GM19328 (cell line): ENCODE measurements at regions not wholly inside any gene's neighbourhood (a gene's known extent, or its start where the extent isn't known, plus 50 kb on each side); places are given as distances from the start of the nearest gene placed in this dataset.

Source experiments
- ATAC-seq: cut with Tn5 transposase; IDR thresholded peaks from one replicate; pipeline ENCODE4 v1.9.1; 2021; ENCODE audit warnings: mild to moderate bottlenecking, moderate library complexity; ENCODE audit not compliant: unreplicated experiment

DNA sequence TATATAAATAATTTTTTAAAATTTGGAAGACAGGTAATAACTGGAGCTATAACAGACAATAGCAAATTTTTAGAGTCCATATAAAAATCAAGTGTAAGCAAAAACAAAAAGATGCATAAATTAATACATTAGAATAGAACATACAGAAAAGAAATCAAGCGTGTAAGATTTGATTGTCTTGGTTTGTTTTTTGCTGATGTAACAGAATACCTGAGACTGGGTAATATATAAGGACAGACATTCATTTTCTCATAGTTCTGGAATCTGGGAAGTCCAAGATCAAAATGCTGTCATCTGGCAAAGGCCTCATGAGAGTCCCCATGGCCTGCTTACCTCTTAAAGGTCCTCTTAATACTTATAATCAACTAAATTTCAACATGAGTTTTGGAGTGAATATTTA is 1010.1 kb downstream of the CDH18 start:
- ATAC-seq: no peak

DNA sequence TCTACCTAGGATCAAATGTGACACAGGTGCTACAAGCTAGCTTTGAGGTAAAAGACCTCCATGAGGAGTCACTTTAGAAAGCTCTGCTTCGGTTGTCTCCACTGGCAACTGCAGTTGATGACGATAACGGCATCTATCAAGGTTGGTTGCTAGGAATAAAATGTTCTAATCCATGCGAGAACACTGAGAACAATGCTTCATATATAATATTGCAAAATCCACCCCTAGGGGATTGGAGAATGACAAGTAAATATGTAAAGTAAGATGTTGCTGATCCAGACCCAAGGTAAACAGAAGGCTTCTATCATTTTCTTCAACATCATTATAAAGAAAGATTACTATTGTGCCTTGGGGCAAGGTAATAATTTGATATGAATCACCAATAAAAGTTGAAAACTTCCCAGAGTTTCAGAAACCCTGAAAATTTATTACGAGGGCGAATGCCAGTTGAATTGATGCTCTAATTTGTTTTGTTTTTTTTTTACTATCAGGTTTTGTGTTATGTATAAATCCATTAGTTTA is 1003.4 kb downstream of the CDH18 start:
- no peak for ATAC-seq

DNA sequence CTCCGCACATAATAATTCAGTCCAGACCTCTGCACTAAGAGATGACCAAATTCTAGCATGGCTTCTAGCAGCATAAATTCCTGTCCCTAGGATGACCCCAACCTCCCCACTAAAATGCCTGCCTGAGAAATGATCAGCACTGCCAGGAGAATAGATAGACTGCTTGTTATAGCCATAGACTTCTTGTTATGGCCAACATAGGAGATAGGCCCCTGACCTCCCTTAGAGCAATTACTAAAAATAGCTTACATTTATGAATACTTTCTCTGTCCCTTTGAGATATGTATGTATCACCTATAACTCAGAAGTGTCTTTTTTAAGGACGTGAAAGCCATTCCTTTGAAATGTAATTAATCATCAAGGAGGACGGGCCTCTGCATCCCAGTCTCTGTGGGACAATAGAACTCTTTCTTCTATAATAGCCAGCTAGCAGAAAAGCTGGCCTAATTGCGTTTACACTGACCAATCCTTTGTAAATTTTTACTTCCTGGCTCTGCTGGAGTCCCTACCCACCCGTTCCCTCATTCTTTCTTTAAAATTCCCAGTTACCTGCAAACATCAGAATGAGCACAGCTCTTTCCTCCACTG is 1002.7 kb downstream of the CDH18 start:
- no peak for ATAC-seq

DNA sequence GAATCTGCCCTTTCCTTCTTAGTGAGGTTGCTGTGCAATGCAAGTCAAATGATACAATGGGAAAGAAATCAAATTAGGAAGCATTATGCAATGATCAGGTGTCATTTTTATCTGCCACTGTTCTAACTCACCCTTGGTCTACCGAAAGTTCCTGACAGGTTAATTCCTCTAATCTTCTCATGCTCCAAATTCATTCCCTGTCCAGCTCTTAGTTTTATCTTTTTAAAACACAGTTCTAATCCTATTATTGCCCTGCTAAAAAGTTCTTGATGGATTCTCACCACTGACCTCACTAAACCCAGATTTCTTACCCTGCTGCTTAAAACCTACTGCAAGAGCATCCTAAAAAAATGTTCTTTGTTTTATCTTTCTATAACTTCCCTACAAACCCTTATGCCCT is 1000.9 kb downstream of the CDH18 start:
- ATAC-seq: no peak

DNA sequence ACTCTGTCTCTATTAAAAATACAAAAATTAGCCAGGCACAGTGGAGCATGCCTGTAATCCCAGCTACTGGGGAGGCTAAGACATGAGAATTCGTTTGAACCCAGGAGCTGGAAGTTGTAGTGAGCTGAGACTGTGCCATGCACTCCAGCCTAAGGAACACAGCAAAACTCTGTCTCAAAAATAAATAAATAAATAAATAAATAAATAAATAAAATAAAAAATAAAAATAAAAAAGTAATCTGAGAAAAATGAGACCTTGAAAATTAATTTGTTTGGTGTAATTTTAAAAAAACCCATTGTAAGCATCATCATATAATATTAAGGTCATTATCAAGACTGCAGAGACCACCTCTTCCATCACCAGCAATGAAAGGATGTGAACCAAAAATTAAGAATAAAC is 997.1 kb downstream of the CDH18 start:
- ATAC-seq: no peak

DNA sequence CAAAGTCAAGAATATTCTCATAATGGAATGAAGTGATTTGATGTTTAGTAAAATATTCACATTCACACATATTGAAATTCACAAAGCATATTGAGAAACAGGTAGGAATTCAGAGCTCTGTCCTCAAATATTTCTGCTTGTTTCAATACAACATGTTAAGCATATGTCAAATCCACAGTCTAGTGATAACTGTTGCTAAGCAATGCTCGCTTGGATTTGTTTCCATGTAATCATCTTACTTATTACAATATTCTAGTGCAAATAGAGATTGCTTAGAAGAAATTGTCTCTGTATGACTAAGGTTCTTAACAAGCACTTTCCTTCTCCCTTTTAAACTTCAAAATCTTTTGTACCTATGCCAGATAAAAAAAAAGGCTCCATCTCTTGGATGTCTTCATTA is 995.7 kb downstream of the CDH18 start:
- ATAC-seq: no peak

DNA sequence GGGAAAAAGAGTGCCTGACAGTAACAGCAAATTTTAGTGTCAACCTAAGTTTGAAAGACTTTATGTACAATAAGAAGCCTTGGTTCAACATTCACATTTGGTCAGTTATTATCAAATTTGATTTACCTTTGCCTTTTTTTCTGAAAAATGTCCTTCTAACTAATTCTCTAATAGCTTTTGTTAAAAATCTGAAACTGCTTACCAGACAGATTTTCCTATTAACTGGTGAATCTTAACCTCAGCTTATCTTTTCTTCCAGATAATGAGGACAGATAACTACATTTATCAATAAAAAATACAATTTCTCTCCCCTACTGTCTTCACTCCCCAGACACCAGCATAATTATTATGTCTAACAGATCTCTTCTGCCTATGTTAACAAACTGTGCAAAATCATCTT is 988.5 kb downstream of the CDH18 start:
- no peak for ATAC-seq

DNA sequence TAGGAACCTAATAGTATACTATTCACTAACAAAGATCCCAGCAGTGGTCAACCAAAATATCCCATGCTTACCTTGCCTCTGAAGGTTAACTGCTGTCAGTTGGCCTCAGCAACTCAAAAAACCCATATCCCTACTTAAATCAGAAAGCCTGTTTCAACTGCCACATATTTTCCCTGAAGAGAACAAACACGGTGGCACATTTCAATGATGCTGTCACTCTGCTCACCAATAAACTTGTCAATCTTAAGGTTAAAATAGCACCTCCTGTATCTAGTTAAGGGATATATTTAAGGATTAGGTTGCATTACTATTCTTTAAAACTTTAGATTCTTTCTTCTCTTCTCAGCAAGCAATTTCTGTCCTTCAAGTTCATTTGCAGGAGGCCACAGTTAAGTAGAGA is 986.9 kb downstream of the CDH18 start:
- no peak for ATAC-seq

DNA sequence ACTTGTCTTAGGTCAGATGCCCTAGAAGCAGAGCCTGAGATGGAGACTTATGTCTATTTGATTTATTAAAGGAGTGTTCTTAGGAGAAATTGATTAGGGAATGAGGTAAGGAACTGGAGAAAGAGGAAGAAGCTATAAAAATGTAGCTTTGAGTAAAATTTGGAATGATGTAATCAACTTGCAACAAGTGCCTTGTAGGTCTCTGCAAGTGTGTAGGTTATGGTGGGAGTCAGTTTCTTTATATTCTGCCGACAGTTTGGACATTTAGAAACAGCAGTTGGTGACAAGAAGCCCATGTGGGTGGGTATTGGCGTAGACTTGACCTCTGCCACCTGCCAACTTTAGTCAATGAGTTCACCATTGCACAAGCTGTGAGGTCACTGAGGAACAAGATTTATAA is 986.5 kb downstream of the CDH18 start:
- ATAC-seq: no peak

DNA sequence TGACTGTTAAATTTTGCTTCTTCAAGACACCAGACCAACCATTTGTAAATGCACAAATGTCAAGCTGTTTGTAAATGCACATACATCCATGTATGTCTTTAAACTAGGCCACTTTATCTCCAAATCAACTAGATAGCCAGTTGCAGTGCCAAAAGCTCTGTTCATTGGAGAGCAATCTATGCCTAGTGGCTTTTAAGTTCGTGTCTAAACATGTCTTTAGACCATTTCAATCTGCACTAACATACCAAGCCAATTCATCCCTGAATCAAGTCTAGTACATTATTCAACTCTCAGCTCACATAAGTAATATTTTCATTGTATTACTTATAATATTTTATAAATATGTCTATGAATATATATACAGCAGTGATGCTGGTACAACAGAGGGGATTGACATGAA is 985.9 kb downstream of the CDH18 start:
- no peak for ATAC-seq

DNA sequence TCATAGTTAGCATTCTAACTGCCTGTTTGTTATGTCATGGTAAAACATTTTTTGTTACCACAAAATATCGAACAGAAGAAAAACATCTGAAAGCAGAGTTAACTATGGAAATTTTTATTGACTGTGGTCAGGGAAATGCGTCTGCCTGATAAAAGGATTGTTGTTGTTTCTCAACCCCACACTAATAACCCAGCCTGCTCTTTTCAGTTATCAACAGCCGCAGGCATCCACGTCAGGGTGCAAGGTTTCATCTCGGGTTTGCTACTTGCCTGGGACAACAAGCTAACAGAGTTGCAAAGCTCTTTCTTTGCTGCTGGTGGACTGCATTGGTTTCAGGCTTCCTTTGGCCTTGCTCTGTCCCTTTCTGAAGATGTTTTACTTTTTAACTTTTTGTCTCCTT is 969.2 kb downstream of the CDH18 start:
- no peak for ATAC-seq

DNA sequence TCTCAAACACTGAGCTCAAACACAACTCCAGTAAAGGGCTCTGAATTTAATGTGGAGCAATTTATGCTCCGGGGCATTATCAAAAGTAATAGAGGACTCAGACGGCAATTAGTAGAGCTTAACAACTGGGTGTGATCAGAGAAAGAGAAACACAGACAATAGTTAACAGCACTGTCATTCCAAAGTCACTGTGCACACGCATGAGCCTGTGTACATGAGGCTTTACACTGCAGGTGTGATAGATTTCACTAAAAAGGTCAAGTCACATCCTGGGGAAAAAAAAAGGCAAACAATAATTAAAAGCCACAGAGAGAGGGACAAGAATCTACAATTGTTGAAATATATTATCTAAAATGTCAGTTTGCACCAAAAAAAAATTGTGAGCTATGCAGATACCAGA is 956.5 kb downstream of the CDH18 start:
- ATAC-seq: no peak

DNA sequence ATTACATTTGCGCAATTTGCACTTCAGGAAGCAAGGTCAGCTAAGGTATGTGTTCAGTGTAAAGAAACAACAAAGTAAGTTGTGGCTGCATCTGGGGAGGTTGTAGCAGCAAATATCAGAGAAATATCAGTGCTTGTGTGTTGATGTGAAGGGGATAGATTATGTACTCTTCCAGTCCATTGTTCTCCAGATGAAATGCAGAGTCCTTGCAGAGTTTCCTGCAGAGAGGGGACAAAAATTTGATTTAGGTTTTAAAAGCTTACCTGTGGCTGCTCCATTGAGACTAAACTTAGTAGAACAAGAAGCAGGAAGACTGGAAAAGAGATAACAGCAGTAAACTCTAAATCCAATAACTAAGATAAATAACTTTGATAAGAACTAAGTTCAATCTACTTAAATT is 952.2 kb downstream of the CDH18 start:
- ATAC-seq: no peak

DNA sequence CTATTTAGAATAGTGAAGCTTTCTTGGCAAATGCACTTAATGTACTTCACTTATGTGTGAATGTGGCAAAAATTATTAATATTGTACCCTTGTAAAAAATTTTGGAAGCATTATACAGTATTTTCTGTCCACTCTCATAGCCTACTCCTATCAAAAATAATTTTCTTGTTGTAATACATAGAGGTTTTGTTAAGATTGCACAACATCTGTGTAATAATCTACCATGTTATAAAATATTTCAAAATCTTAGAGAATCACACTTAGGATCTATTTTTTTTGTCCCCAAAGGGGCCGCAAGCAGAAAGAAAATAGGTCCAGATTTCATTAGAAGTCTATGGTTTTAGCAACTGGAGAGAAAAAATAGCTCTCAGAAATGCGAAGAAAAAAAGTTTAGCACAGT is 945.9 kb downstream of the CDH18 start:
- ATAC-seq: no peak

DNA sequence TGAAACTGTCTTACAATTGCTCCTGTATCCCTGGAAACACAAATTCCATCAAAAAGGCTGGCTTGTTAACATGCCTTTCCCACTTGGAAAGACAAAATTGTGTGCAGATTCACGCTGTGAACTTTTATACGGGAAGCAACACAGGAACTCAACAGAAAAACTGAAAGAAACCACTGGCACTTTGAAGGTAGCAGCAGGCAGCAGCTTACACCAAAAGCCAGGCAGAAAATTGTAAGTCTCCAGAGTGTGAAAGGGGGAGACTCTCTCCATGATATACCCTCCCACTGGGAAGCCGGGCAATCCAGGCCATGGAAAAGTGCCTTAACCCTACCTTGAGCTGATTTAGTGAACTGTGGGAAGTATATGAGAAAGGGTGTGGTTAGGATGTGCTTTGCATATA is 943.7 kb downstream of the CDH18 start:
- no peak for ATAC-seq

DNA sequence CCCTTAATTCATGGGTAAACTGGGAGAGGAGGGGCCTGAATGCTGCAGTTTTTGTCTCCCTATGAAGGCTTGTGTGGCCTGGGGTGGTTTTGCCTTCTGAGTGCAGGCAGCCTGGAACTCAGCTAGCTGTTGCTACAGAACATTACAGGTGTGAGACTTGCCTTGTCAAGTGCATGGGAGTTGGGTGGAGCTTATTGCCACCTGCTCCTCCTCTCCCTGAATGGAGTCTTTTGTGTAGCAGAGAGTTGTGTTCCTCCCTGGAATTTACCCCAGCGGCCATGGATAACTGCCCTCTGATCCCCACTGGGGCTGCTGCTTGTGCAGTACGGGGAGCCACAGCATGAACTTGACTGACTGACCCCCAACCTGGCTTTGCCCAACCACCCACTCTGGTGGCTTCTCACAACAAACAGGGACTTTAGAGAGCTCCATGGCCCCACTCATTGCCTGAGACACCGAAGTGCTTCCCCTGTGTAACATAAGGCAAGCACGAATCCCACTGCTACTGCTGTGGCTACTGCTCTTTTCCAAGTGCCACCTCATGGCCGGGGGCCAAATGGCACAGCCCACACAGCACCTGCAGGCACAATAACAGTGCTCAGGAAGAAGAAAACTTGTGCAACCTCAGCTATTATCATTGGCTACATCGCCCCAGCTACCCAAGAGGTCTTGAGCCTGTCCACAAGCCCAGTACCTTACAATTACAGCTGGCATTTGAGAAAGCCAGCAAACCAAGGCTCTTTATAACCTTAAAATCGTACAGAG is 942.9 kb downstream of the CDH18 start:
- no peak for ATAC-seq

DNA sequence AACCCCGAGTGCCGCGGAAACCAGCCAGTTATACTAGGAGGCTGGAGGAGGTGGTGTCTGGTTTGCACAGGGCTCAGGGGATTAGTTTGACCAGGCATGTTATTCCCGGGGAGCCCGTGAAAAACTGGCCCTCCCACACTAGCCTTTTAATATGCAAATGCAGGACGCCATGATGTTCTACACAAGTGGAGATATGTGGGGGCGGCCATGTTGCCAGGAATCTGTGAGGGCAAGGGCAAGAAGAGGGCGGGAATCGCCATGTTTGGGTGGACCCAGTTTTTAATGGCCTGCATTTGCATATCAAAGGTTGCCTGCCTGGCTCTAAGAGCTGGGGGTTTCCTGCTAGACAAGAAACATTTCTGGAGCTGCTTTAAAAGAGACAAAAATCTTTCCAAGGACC is 940.7 kb downstream of the CDH18 start:
- ATAC-seq: no peak

DNA sequence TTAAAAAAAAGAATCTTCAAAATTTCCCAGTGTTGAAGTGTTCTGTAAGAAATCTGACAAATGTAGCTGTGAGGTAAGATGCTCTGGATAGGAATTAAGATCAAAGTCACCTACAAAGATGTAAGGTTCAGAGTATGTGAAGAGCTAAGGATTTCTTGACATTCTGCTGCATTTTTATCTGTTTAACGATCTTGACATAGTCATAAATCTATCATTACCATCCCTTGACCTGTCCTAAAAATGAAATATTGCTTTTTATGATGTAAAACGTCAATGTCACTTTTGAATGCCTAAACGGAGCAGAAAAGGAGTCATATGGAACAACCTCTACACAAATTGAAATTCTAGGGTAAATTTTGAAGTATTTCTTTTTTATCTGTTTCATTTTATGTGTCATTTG is 939.3 kb downstream of the CDH18 start:
- ATAC-seq: no peak

DNA sequence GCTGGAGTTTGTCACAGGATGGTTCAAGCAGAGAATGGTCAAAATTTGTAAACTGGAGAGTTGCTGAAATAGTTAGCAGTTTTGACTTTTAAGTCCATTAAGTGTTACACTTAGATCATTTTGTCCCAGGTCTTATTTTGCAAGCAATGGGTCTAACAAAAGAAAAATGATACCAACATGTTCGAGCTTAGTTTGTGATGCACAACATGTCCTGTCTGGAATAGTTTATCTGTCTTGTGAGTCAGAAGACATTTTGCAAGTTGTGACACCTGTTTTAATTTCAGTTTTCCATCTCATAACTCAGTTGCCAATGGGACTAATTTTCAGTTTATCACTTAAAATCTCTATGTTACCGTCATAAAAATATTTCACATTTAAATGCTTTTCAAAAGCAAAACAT is 929.8 kb downstream of the CDH18 start:
- ATAC-seq: no peak

DNA sequence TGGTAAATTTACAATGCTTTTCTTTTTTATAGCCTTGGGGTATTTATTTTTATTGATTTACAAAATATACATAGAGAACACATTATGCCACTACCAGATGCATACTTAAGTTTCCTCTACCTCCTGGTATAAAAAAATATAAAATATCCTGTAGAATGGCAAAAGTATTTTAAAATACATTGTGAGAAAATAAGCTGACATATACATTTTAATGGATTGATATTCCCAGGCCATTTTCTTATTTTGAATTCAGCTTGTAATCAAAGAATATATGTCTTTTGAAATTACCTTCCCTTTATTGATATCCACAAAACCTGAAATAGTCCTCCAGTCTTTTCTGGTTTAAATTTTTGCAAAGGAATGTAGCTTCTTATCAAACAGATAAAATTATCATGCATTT is 923.9 kb downstream of the CDH18 start:
- no peak for ATAC-seq

DNA sequence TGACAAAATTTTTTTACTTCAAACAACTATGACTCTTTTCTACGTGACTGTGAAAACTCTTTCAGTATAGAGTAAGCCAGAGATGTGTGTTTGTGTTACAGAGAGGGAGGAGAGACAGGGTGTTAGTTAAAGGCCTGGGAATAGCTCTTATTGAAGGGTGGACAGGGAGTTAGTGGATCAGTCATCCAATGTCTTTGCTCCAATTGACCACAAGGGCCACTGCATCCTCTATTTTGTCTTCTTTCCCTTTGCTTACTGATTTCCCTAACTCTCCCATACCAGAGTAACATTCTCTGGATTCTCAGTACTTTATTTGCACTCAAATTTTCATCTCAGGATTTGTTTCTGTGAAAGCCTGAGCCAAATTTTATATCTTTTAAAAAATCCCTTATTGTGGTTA is 920.3 kb downstream of the CDH18 start:
- no peak for ATAC-seq

DNA sequence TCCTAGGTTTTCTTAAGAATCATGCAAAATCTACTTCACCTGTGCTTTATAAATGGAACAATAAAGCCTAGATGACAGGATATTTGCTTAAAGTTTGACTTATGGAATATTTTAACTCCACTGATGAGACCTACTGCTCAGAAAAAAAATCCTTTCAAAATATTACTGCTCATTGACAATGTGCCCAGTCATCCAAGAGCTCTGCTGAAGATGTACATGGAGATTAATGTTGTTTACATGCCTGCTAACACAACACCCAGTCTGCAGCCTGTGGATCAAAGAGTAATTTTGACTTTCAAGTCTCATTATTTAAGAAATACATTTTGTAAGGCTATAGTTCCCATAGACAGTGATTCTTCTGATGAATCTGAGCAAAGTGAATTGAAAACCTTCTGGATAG is 889.6 kb downstream of the CDH18 start:
- ATAC-seq: no peak

DNA sequence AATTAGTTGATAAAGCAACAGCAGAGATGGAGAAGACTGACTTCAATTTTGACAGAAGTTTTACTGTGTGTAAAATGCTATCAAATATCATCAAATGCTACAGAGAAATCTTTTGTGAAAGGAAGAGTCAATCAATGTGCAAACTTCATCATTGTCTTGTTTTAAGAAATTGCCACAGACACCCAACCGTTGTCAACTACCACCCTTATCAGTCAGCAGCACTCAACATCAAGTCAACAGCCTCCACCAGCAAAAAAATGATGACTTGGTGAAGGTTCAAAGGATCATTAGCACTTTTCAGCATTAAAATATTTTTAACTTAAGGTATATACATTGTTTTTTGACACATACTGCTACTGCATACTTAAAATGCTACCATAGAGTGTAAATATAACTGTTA is 888.8 kb downstream of the CDH18 start:
- no peak for ATAC-seq
